Transverse colon (tissue), 4 donors: ENCODE measurements at regions not wholly inside any gene's neighbourhood (a gene's known extent, or its start where the extent isn't known, plus 50 kb on each side); places are given as distances from the start of the nearest gene placed in this dataset.

Experiments
- DNase-seq: peaks from one replicate; pipeline ENCODE4 v3.0.0-alpha.2; 2019
- H3K27ac ChIP-seq, 4 donors: fragments of 200-600 bp; sonication (generic); 2 replicates each; pipeline ENCODE4 v1.5.1; 2016 to 2018; ENCODE audit warnings: inconsistent platforms in 4 of 4
- H3K27me3 ChIP-seq: fragments of 200-600 bp; sonication (generic); 2 replicates; pipeline ENCODE4 v1.5.1; 2017; ENCODE audit warnings: inconsistent platforms
- H3K36me3 ChIP-seq, 4 donors: fragments of 200-600 bp; sonication (generic); 2 replicates each; pipeline ENCODE4 v1.5.1; 2017 to 2019; ENCODE audit warnings: inconsistent platforms in 4 of 4
- H3K4me1 ChIP-seq, 4 donors: fragments of 200-600 bp; sonication (generic); 2 replicates each; pipeline ENCODE4 v1.5.1; 2017 to 2020; ENCODE audit warnings: inconsistent platforms in 4 of 4
- H3K4me3 ChIP-seq, 4 donors: fragments of 200-600 bp; sonication (generic); 1 replicate in 1 of 4; 2 replicates in 3 of 4; pipeline versions ENCODE4 v1.5.1 to v1.6.1; 2017 to 2019; ENCODE audit warnings: inconsistent platforms in 4 of 4
- H3K9me3 ChIP-seq, 2 donors: fragments of 200-600 bp; sonication (generic); 2 replicates each; pipeline ENCODE4 v1.5.1; 2017 to 2019; ENCODE audit warnings: inconsistent platforms in 2 of 2
- CTCF ChIP-seq, 5 experiments: fragments of 200-600 bp in 3 of 5; fragments of 450-650 bp in 2 of 5; sonication (generic) in 3 of 5; IDR thresholded peaks; 1 replicate in 2 of 5; 2 replicates in 3 of 5; pipeline ENCODE4 v1.5.1; 2016 to 2017; ENCODE audit warnings: antibody characterized with exemption in 5 of 5, inconsistent platforms in 3 of 5, mild to moderate bottlenecking in 2 of 5, moderate library complexity in 1 of 5
- EP300 ChIP-seq: sonication (generic); formaldehyde crosslinking; IDR thresholded peaks from one replicate; pipeline ENCODE4 v1.6.1; 2017; ENCODE audit warnings: antibody characterized with exemption, low read depth
- POLR2A ChIP-seq: fragments of 450-650 bp; IDR thresholded peaks from one replicate; pipeline ENCODE4 v1.6.1; 2016; ENCODE audit warnings: antibody characterized with exemption, mild to moderate bottlenecking, moderate library complexity
- POLR2AphosphoS5 ChIP-seq, 3 donors: sonication (generic); formaldehyde crosslinking; IDR thresholded peaks; one replicate each; pipeline ENCODE4 v1.6.1; 2016; ENCODE audit warnings: antibody characterized with exemption in 3 of 3
- WGBS, 2 donors: methylation state at CpG; one replicate each; pipeline ENCODE4 v1.1.5; 2018; ENCODE audit warnings: low coverage in 1 of 2; 5-methylcytosine and 5-hydroxymethylcytosine counted together
- in situ Hi-C, 4 donors: fragments of 200-750 bp; cut with MboI; loops; one replicate each; pipeline versions ENCODE4 v1.15.0 to v1.15.1; 2017; ENCODE audit warnings: low sequenced_read_pairs in 3 of 4, low pct_ligation_motif_present in 1 of 4, low pct_unique_long_range_greater_than_20kb in 1 of 4
- intact Hi-C: fragments of 100-400 bp; cut with DNase I; formaldehyde crosslinking; loops from one replicate; pipeline ENCODE4 v1.15.1; 2023; ENCODE audit warnings: low total_unique reads

GRCh38 chrX:98514032-98514431 lies 1630.3 kb downstream of the RPA4 start:
- no peaks in the 10 kb centered on the region for H3K36me3 ChIP-seq
- intact Hi-C loops = no loop called here
- no peaks in the 10 kb centered on the region for H3K27me3 ChIP-seq
- no peak for TF ChIP-seq POLR2A
- TF ChIP-seq EP300 = no peak
- TF ChIP-seq POLR2AphosphoS5 (IDR thresholded peaks at IDR 0.05) = no peak
- no peak for TF ChIP-seq CTCF (IDR thresholded peaks at IDR 0.05)
- H3K9me3 ChIP-seq = no peaks in the 10 kb centered on the region
- H3K4me1 ChIP-seq = no peaks in the 10 kb centered on the region
- H3K27ac ChIP-seq = no peak overlapping the region
- DNase-seq = no peak
- no peak overlapping the region for H3K4me3 ChIP-seq
- in situ Hi-C loops = no loop called here

GRCh38 chrX:98516120-98516519 lies 1632.4 kb downstream of the RPA4 start:
- Histone ChIP-seq H3K4me3 (no peak overlapping the region), H3K27me3 (no peaks in the 10 kb centered on the region), H3K9me3 (no peaks in the 10 kb centered on the region), H3K27ac (no peak overlapping the region), H3K36me3 (no peaks in the 10 kb centered on the region), H3K4me1 (no peaks in the 10 kb centered on the region)
- DNase-seq = no peak
- WGBS, 2 donors = 89 to 91% methylated on average over 1 of the region's 1 CpG
- in situ Hi-C loops = no loop called here
- no peak for TF ChIP-seq CTCF (IDR thresholded peaks at IDR 0.05)
- TF ChIP-seq POLR2AphosphoS5 (IDR thresholded peaks at IDR 0.05) = no peak
- no peak for TF ChIP-seq POLR2A
- intact Hi-C loops = no loop called here

- intact Hi-C loops (no loop called here), in situ Hi-C loops (no loop called here)
- Histone ChIP-seq H3K4me3 (no peak overlapping the region), H3K9me3 (no peaks in the 10 kb centered on the region), H3K36me3 (no peaks in the 10 kb centered on the region), H3K4me1 (no peaks in the 10 kb centered on the region), H3K27ac (no peak overlapping the region), H3K27me3 (no peaks in the 10 kb centered on the region)
- no peak for DNase-seq
- TF ChIP-seq POLR2A = no peak
- TF ChIP-seq EP300 = no peak
- no peak for TF ChIP-seq POLR2AphosphoS5 (IDR thresholded peaks at IDR 0.05)
- TF ChIP-seq CTCF (IDR thresholded peaks at IDR 0.05) = no peak
- 71% methylated on average over 3 of the region's 3 CpGs; no CpG with 5 or more reads in 1 of the 2 donors for WGBS, 2 donors
Measured at GRCh38 chrX:98523026-98523425, 1639.3 kb downstream of the RPA4 start.

- TF ChIP-seq CTCF (IDR thresholded peaks at IDR 0.05) (no peak), POLR2A (no peak), EP300 (no peak), POLR2AphosphoS5 (IDR thresholded peaks at IDR 0.05) (no peak)
- Histone ChIP-seq H3K27me3 (no peaks in the 10 kb centered on the region), H3K4me3 (no peak overlapping the region), H3K9me3 (no peaks in the 10 kb centered on the region), H3K36me3 (no peaks in the 10 kb centered on the region), H3K4me1 (no peaks in the 10 kb centered on the region), H3K27ac (no peak overlapping the region)
- 67 to 80% methylated on average over 3 of the region's 3 CpGs for WGBS, 2 donors
- in situ Hi-C loops (no loop called here), intact Hi-C loops (no loop called here)
- no peak for DNase-seq
Measured at GRCh38 chrX:98523521-98523920, 1639.8 kb downstream of the RPA4 start.
